ENCODE measurements at regions not wholly inside any gene's neighbourhood (a gene's known extent, or its start where the extent isn't known, plus 50 kb on each side); places are given as distances from the start of the nearest gene placed in this dataset.

GRCh38 chr3:187798126-187798525 lies 52.9 kb upstream of the BCL6 start:
- no peak for ATAC-seq (ENCODE audit: low read depth)
- BruUV-seq (replicated peaks): no TSS peak

More at GRCh38 chr3:187798126-187798525, 52.9 kb upstream of the BCL6 start:
- Histone ChIP-seq H3K4me1 (ENCODE audit: control insufficient read depth, insufficient read depth, low read length) (no peaks in the 10 kb centered on the region; the same call in 1 of the 2 replicates), H3K56ac (ENCODE audit: extremely low read depth, insufficient read depth, low read length) (no peak overlapping the region), H4K91ac (ENCODE audit: insufficient read depth, low read depth, low read length) (no peak overlapping the region), H3K18ac (ENCODE audit: low read depth, low read length) (no peak overlapping the region), H2BK5ac (ENCODE audit: low read depth, low read length, poor library complexity, severe bottlenecking) (no peak overlapping the region), H3K79me1 (ENCODE audit: low read depth in 1 of 2, low read length in 2 of 2) (no peaks in the 10 kb centered on the region), H2AK9ac (replicated peaks; ENCODE audit: low read depth, low read length, poor library complexity) (no peak overlapping the region), H3K9ac (ENCODE audit: low read depth, low read length) (no peak overlapping the region), H3K4me2 (ENCODE audit: low read depth, low read length) (no peak overlapping the region), H4K20me1 (ENCODE audit: insufficient read depth, low read length) (no peaks in the 10 kb centered on the region), H2BK20ac (ENCODE audit: low read depth, low read length) (no peak overlapping the region), H3K9me3 (ENCODE audit: control insufficient read depth, insufficient read depth, low read length) (no peaks in the 10 kb centered on the region; the same call in 1 of the 2 replicates), H3K4ac (ENCODE audit: low read depth, low read length) (no peak overlapping the region), H3K27ac (ENCODE audit: insufficient read depth, low read length) (no peak overlapping the region), H3K27me3 (ENCODE audit: control insufficient read depth, insufficient read depth, low read length) (peaks cover 39% of the 10 kb centered on the region), H3K14ac (replicated peaks; ENCODE audit: low read depth, low read length) (no peak overlapping the region), H2AK5ac (ENCODE audit: low read depth, low read length) (no peak overlapping the region), H2BK15ac (ENCODE audit: low read depth, low read length) (no peak overlapping the region), H4K8ac (ENCODE audit: low read depth in 2 of 2, low read length in 2 of 2) (no peak overlapping the region), H3K23ac (ENCODE audit: low read depth, low read length) (no peak overlapping the region), H3K4me3 (ENCODE audit: insufficient read depth, low read depth, low read length) (no peak overlapping the region), H2AFZ (replicated peaks; ENCODE audit: low read length, poor library complexity) (no peak overlapping the region), H3K9me1 (ENCODE audit: insufficient read depth, low read length) (no peaks in the 10 kb centered on the region), H2BK120ac (ENCODE audit: low read depth, low read length) (no peak overlapping the region), H3K36me3 (ENCODE audit: control insufficient read depth, insufficient read depth, low read length) (no peaks in the 10 kb centered on the region), H4K5ac (ENCODE audit: low read depth, low read length) (no peak overlapping the region)
- POLR2A ChIA-PET (ENCODE audit: unreplicated experiment): no interaction called here
- in situ Hi-C loops (cut with MboI; ENCODE audit: low sequenced_read_pairs): no loop called here
- intact Hi-C loops (cut with micrococcal nuclease): no loop called here
- WGBS, 2 experiments (ENCODE audit: extremely low coverage in 2 of 2, insufficient read length in 1 of 2): no CpG with 5 or more reads among the region's 1 CpG
- CTCF ChIA-PET: interaction anchor here (1.6 kb wide), 1 partner anchor 8 kb away, joined by 4 read pairs; no protein-coding TSS in a partner anchor
- dilution Hi-C loops (cut with HindIII; ENCODE audit: low sequenced_read_pairs, unreplicated experiment): no loop called here
- no peak for DNase-seq
- TF ChIP-seq NFE2L2 (IDR thresholded peaks at IDR 0.05; ENCODE audit: low read depth, low read length) (no peak), MXI1 (IDR thresholded peaks at IDR 0.05; ENCODE audit: borderline replicate concordance, low read depth, low read length) (no peak), RFX5 (IDR thresholded peaks at IDR 0.05; ENCODE audit: low read depth, low read length) (no peak), MAZ (IDR thresholded peaks at IDR 0.05; ENCODE audit: borderline replicate concordance, low read depth, low read length) (no peak), ELK1 (IDR thresholded peaks at IDR 0.05; ENCODE audit: borderline replicate concordance, low read depth, low read length) (no peak), CEBPB (IDR thresholded peaks at IDR 0.05; ENCODE audit: low read depth, low read length) (no peak), USF2 (IDR thresholded peaks at IDR 0.05; ENCODE audit: low read depth, low read length) (no peak), SMC3 (IDR thresholded peaks at IDR 0.05; ENCODE audit: low read depth, low read length) (no peak), FOS (IDR thresholded peaks at IDR 0.05; ENCODE audit: low read depth, low read length) (no peak), POLR2A (IDR thresholded peaks at IDR 0.05; ENCODE audit: low read depth, low read length) (no peak), RCOR1 (IDR thresholded peaks at IDR 0.05; ENCODE audit: insufficient replicate concordance, low read length) (no peak), RAD21 (IDR thresholded peaks at IDR 0.05; ENCODE audit: low read length) (no peak), BHLHE40 (IDR thresholded peaks at IDR 0.05; ENCODE audit: low read depth, low read length) (no peak), CHD1 (IDR thresholded peaks at IDR 0.05; ENCODE audit: low read depth, low read length) (no peak), MAFK (IDR thresholded peaks at IDR 0.05; ENCODE audit: low read depth, low read length) (no peak), CTCF (conservative IDR thresholded peaks at IDR 0.05; ENCODE audit: low read depth, low read length) (no peak)

All from IMR-90 (cell line).